HepG2 (cell line): ENCODE measurements at regions not wholly inside any gene's neighbourhood (a gene's known extent, or its start where the extent isn't known, plus 50 kb on each side); places are given as distances from the start of the nearest gene placed in this dataset.

Source experiments
- ATF3 ChIP-seq: sonication (generic); formaldehyde crosslinking; IDR thresholded peaks from 2 replicates; pipeline ENCODE4 v1.4.0; 2020; ENCODE audit warnings: missing genetic modification reagents
- BORCS8-MEF2B ChIP-seq: sonication (generic); formaldehyde crosslinking; IDR thresholded peaks from 2 replicates; pipeline ENCODE4 v1.8.0; 2022; ENCODE audit warnings: mild to moderate bottlenecking, missing genetic modification reagents
- MAFF ChIP-seq: IDR thresholded peaks from 2 replicates; pipeline ENCODE4 v1.6.1; 2011; ENCODE audit warnings: low read depth, low read length, improper control_type of control experiment
- ZNF350 ChIP-seq: sonication (generic); formaldehyde crosslinking; IDR thresholded peaks from 2 replicates; pipeline ENCODE4 v1.4.0; 2020; ENCODE audit warnings: mild to moderate bottlenecking, low read depth, missing genetic modification reagents, borderline replicate concordance
- ZNF354B ChIP-seq: sonication (generic); formaldehyde crosslinking; IDR thresholded peaks from 2 replicates; pipeline ENCODE4 v1.8.0; 2022; ENCODE audit warnings: mild to moderate bottlenecking, missing genetic modification reagents
- ZNF687 ChIP-seq: sonication (generic); formaldehyde crosslinking; IDR thresholded peaks from 2 replicates; pipeline ENCODE4 v1.5.1; 2020; ENCODE audit warnings: mild to moderate bottlenecking, missing genetic modification reagents, moderate library complexity
- TF ChIP-seq, protein P1 (sequence below): sonication (generic); formaldehyde crosslinking; IDR thresholded peaks from 2 replicates; pipeline ENCODE4 v1.5.0; 2020; ENCODE audit warnings: missing genetic modification reagents

DNA sequence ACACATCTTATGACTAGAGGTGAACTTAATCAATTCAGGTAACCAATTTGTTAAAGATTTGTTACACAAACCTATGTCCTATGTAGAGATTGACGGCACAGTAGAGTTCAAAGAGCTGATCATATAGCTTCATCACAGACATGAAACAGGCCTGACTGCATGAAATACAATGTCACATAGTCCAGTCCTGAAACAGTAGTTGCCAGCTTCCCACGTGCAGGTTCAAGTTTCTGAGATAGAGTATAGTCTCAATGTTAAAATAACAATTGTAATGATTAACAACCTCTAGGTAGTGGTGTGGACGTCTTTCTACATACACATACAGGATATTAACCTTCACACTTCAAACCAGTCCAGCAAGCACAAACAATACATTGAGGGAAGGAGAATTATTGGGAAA is 640.7 kb upstream of the SOX9 start:
- no peak for TF ChIP-seq ZNF687 (CRISPR knock-in tag)
- TF ChIP-seq BORCS8-MEF2B (CRISPR knock-in tag): no peak
- TF ChIP-seq MAFF: no peak
- TF ChIP-seq, protein P1, sequence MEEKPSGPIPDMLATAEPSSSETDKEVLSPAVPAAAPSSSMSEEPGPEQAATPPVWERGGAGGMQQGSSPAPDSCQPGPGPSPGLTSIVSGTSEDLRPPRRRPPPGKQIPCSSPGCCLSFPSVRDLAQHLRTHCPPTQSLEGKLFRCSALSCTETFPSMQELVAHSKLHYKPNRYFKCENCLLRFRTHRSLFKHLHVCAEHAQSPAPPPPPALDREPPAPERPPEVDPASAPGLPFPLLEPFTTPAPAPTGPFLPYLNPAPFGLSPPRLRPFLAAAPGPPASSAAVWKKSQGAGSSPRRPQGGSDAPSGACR (CRISPR knock-in tag): no peak
- no peak for TF ChIP-seq ZNF354B (CRISPR knock-in tag)
- no peak for TF ChIP-seq ZNF350
- no peak for TF ChIP-seq ATF3 (CRISPR knock-in tag)
